ENCODE measurements at regions not wholly inside any gene's neighbourhood (a gene's known extent, or its start where the extent isn't known, plus 50 kb on each side); places are given as distances from the start of the nearest gene placed in this dataset.

- TF ChIP-seq RAD21 (IDR thresholded peaks at IDR 0.05) (no peak), FOXA2 (IDR thresholded peaks at IDR 0.05) (no peak), HNF4G (IDR thresholded peaks at IDR 0.05) (no peak)
- TF ChIP-seq, protein P1, sequence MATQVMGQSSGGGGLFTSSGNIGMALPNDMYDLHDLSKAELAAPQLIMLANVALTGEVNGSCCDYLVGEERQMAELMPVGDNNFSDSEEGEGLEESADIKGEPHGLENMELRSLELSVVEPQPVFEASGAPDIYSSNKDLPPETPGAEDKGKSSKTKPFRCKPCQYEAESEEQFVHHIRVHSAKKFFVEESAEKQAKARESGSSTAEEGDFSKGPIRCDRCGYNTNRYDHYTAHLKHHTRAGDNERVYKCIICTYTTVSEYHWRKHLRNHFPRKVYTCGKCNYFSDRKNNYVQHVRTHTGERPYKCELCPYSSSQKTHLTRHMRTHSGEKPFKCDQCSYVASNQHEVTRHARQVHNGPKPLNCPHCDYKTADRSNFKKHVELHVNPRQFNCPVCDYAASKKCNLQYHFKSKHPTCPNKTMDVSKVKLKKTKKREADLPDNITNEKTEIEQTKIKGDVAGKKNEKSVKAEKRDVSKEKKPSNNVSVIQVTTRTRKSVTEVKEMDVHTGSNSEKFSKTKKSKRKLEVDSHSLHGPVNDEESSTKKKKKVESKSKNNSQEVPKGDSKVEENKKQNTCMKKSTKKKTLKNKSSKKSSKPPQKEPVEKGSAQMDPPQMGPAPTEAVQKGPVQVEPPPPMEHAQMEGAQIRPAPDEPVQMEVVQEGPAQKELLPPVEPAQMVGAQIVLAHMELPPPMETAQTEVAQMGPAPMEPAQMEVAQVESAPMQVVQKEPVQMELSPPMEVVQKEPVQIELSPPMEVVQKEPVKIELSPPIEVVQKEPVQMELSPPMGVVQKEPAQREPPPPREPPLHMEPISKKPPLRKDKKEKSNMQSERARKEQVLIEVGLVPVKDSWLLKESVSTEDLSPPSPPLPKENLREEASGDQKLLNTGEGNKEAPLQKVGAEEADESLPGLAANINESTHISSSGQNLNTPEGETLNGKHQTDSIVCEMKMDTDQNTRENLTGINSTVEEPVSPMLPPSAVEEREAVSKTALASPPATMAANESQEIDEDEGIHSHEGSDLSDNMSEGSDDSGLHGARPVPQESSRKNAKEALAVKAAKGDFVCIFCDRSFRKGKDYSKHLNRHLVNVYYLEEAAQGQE (IDR thresholded peaks at IDR 0.05) = no peak
- H3K27ac ChIP-seq (ENCODE audit: low read depth in 1 of 2, low read length in 2 of 2) = no peak overlapping the region
- peaks cover 0 to 5% (median 0%) of the 10 kb centered on the region in 4 donors for H3K9me3 ChIP-seq (ENCODE audit: control insufficient read depth in 4 of 4, low read length in 3 of 4)
- no peak for DNase-seq (ENCODE audit: low spot score)
- no peak overlapping the region for H3K4me3 ChIP-seq (ENCODE audit: low read depth in 1 of 3, low read length in 3 of 3)
- WGBS = 64% methylated on average over 5 of the region's 5 CpGs
- H3K4me1 ChIP-seq (ENCODE audit: control insufficient read depth in 4 of 4, insufficient read depth in 4 of 4, low read length in 3 of 4) = no peaks in the 10 kb centered on the region
- no peak overlapping the region for H3K9ac ChIP-seq (ENCODE audit: low read depth in 1 of 2, low read length in 2 of 2)
- no peaks in the 10 kb centered on the region for H3K36me3 ChIP-seq (ENCODE audit: control insufficient read depth in 4 of 4, insufficient read depth in 3 of 4, low read depth in 1 of 4, low read length in 3 of 4)
- H3K27me3 ChIP-seq (ENCODE audit: control insufficient read depth in 4 of 4, insufficient read depth in 4 of 4, low read length in 3 of 4) = no peaks in the 10 kb centered on the region
Measured at GRCh38 chr5:114565871-114566270, 204.0 kb downstream of the KCNN2 start.

DNA sequence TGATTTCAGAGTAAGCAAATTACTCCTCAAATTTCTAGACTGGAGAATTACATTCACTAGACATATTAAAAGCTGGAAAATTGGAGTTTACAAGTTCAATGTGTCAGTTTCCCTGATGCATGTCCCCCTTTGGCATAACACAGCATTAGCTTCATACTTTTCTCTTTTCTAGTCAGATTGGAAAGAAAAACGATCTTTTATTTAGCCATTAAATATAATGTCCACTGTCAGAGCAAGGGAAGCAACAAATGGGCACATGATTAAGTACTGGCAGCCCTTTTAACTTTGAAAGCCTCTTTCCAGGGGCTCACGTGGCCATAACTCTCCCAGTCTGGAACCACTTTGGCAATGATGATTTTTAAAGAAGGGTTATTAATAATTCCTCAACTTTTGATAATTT, 203.3 kb downstream of the KCNN2 start:
- 40% methylated on average over 2 of the region's 2 CpGs for WGBS
- no peak for DNase-seq (ENCODE audit: low spot score)

More for the DNA sequence above, 203.3 kb downstream of the KCNN2 start:
- Histone ChIP-seq H3K9ac (ENCODE audit: low read depth in 1 of 2, low read length in 2 of 2) (no peak overlapping the region), H3K36me3 (ENCODE audit: control insufficient read depth in 4 of 4, insufficient read depth in 3 of 4, low read depth in 1 of 4, low read length in 3 of 4) (no peaks in the 10 kb centered on the region), H3K27ac (ENCODE audit: low read depth in 1 of 2, low read length in 2 of 2) (no peak overlapping the region), H3K27me3 (ENCODE audit: control insufficient read depth in 4 of 4, insufficient read depth in 4 of 4, low read length in 3 of 4) (no peaks in the 10 kb centered on the region), H3K4me3 (ENCODE audit: low read depth in 1 of 3, low read length in 3 of 3) (no peak overlapping the region), H3K9me3 (ENCODE audit: control insufficient read depth in 4 of 4, low read length in 3 of 4) (peaks cover 0 to 5% (median 0%) of the 10 kb centered on the region in 4 donors), H3K4me1 (ENCODE audit: control insufficient read depth in 4 of 4, insufficient read depth in 4 of 4, low read length in 3 of 4) (no peaks in the 10 kb centered on the region)
- TF ChIP-seq, protein P2, sequence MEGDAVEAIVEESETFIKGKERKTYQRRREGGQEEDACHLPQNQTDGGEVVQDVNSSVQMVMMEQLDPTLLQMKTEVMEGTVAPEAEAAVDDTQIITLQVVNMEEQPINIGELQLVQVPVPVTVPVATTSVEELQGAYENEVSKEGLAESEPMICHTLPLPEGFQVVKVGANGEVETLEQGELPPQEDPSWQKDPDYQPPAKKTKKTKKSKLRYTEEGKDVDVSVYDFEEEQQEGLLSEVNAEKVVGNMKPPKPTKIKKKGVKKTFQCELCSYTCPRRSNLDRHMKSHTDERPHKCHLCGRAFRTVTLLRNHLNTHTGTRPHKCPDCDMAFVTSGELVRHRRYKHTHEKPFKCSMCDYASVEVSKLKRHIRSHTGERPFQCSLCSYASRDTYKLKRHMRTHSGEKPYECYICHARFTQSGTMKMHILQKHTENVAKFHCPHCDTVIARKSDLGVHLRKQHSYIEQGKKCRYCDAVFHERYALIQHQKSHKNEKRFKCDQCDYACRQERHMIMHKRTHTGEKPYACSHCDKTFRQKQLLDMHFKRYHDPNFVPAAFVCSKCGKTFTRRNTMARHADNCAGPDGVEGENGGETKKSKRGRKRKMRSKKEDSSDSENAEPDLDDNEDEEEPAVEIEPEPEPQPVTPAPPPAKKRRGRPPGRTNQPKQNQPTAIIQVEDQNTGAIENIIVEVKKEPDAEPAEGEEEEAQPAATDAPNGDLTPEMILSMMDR (IDR thresholded peaks at IDR 0.05; ENCODE audit: low read depth, low read length, missing input control) = no peak
- TF ChIP-seq HNF4G (IDR thresholded peaks at IDR 0.05) (no peak), FOXA2 (IDR thresholded peaks at IDR 0.05) (no peak), RXRA (IDR thresholded peaks at IDR 0.05) (no peak), NR2F2 (IDR thresholded peaks at IDR 0.05) (no peak), EGR1 (IDR thresholded peaks at IDR 0.05; ENCODE audit: low read depth in 2 of 2) (no peak), YY1 (IDR thresholded peaks at IDR 0.05) (no peak), SP1 (IDR thresholded peaks at IDR 0.05) (no peak)
- TF ChIP-seq, protein P1 (IDR thresholded peaks at IDR 0.05) = no peak
- TF ChIP-seq, protein P3, sequence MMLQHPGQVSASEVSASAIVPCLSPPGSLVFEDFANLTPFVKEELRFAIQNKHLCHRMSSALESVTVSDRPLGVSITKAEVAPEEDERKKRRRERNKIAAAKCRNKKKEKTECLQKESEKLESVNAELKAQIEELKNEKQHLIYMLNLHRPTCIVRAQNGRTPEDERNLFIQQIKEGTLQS (IDR thresholded peaks at IDR 0.05) = no peak
- TF ChIP-seq, protein P4, sequence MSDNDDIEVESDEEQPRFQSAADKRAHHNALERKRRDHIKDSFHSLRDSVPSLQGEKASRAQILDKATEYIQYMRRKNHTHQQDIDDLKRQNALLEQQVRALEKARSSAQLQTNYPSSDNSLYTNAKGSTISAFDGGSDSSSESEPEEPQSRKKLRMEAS (IDR thresholded peaks at IDR 0.05) = no peak

Measured in liver (tissue), 8 donors.